GM23338 (cell line): ENCODE measurements at regions not wholly inside any gene's neighbourhood (a gene's known extent, or its start where the extent isn't known, plus 50 kb on each side); places are given as distances from the start of the nearest gene placed in this dataset.

Experiments
- ATAC-seq: fragments of 200-7000 bp; cut with Tn5 transposase; 3 replicates; pipeline ENCODE4 v1.9.1; 2020
- DNase-seq: peaks from one replicate; pipeline ENCODE4 v3.0.0-alpha.2; 2015; ENCODE audit warnings: low spot score
- H2AFZ ChIP-seq: fragments of 200-600 bp; sonication (generic); 2 replicates; pipeline ENCODE4 v1.8.0; 2016; ENCODE audit warnings: antibody characterized with exemption, mild to moderate bottlenecking, moderate library complexity
- H3F3A ChIP-seq: fragments of 200-600 bp; sonication (generic); replicated peaks from 2 replicates; pipeline ENCODE4 v1.8.0; 2017; ENCODE audit warnings: antibody characterized with exemption, mixed run types, low read depth
- H3K27ac ChIP-seq: fragments of 200-600 bp; sonication (generic); 2 replicates; pipeline ENCODE4 v1.6.1; 2016; ENCODE audit warnings: low read depth
- H3K27me3 ChIP-seq: fragments of 200-600 bp; sonication (generic); 2 replicates; pipeline ENCODE4 v1.8.0; 2016; ENCODE audit warnings: mild to moderate bottlenecking, mixed run types, moderate library complexity; ENCODE audit not compliant: insufficient read depth
- H3K36me3 ChIP-seq: fragments of 200-600 bp; sonication (generic); 2 replicates; pipeline ENCODE4 v1.8.0; 2016; ENCODE audit warnings: mild to moderate bottlenecking; ENCODE audit not compliant: insufficient read depth
- H3K4me1 ChIP-seq: fragments of 200-600 bp; sonication (generic); 2 replicates; pipeline ENCODE4 v1.8.0; 2016; ENCODE audit warnings: mild to moderate bottlenecking, moderate library complexity; ENCODE audit not compliant: insufficient read depth
- H3K4me2 ChIP-seq: fragments of 200-600 bp; sonication (generic); 2 replicates; pipeline ENCODE4 v1.7.1; 2017; ENCODE audit warnings: mixed run types
- H3K4me3 ChIP-seq: fragments of 200-600 bp; sonication (generic); 2 replicates; pipeline ENCODE4 v1.6.1; 2016; ENCODE audit warnings: mixed run types
- H3K79me2 ChIP-seq: fragments of 200-600 bp; sonication (generic); replicated peaks from 2 replicates; pipeline ENCODE4 v1.8.0; 2017; ENCODE audit warnings: mild to moderate bottlenecking; ENCODE audit not compliant: insufficient read depth
- H3K9me2 ChIP-seq: fragments of 200-600 bp; sonication (generic); 2 replicates; pipeline ENCODE4 v1.8.0; 2017; ENCODE audit not compliant: insufficient read depth
- H4K20me1 ChIP-seq: fragments of 200-600 bp; sonication (generic); replicated peaks from 2 replicates; pipeline ENCODE4 v1.8.0; 2017; ENCODE audit warnings: mild to moderate bottlenecking; ENCODE audit not compliant: insufficient read depth
- H3K27ac Mint-ChIP-seq: 2 replicates; pipeline ENCODE4 v1.8.0; 2020; ENCODE audit warnings: inconsistent platforms, mild to moderate bottlenecking, moderate library complexity, mixed read lengths
- H3K27me3 Mint-ChIP-seq: 3 replicates; pipeline ENCODE4 v1.8.0; 2022; ENCODE audit warnings: low read depth, mild to moderate bottlenecking, moderate library complexity, mixed read lengths, inconsistent platforms; ENCODE audit not compliant: insufficient read depth, poor library complexity
- H3K36me3 Mint-ChIP-seq: 3 replicates; pipeline ENCODE4 v1.8.0; 2021; ENCODE audit warnings: low read depth, mild to moderate bottlenecking, inconsistent platforms, moderate library complexity, mixed read lengths
- H3K4me1 Mint-ChIP-seq: 3 replicates; pipeline ENCODE4 v1.8.0; 2020; ENCODE audit warnings: mild to moderate bottlenecking, inconsistent platforms, mixed read lengths
- H3K4me3 Mint-ChIP-seq: 3 replicates; pipeline ENCODE4 v1.8.0; 2021; ENCODE audit warnings: moderate library complexity, mild to moderate bottlenecking, inconsistent platforms, mixed read lengths
- H3K9me3 Mint-ChIP-seq: 3 replicates; pipeline ENCODE4 v1.8.0; 2020; ENCODE audit warnings: moderate library complexity, mild to moderate bottlenecking, inconsistent platforms, mixed read lengths
- CREB1 ChIP-seq: fragments of 250-450 bp; sonication (Bioruptor Pico); IDR thresholded peaks from 2 replicates; pipeline ENCODE4 v1.5.0; 2020; ENCODE audit warnings: low read depth, mild to moderate bottlenecking, moderate library complexity
- CTCF ChIP-seq, 2 experiments: fragments of 200-600 bp in 1 of 2; sonication (generic) in 1 of 2; conservative IDR thresholded peaks; 2 replicates each; pipeline versions ENCODE4 v1.5.1 to v1.6.1; 2016 to 2017; ENCODE audit warnings: antibody characterized with exemption in 2 of 2, low read depth in 2 of 2, mild to moderate bottlenecking in 2 of 2, moderate library complexity in 1 of 2
- ETS1 ChIP-seq: IDR thresholded peaks from 2 replicates; pipeline ENCODE4 v1.6.1; 2016; ENCODE audit warnings: antibody characterized with exemption
- EZH2 ChIP-seq: fragments of 200-600 bp; sonication (generic); IDR thresholded peaks from one replicate; pipeline ENCODE4 v1.8.0; 2017; ENCODE audit warnings: antibody characterized with exemption, mild to moderate bottlenecking, low read depth; ENCODE audit not compliant: unreplicated experiment
- EZH2phosphoT487 ChIP-seq: fragments of 200-600 bp; sonication (generic); IDR thresholded peaks from one replicate; pipeline ENCODE4 v1.8.1; 2018; ENCODE audit warnings: antibody characterized with exemption; ENCODE audit not compliant: unreplicated experiment
- JUNB ChIP-seq: IDR thresholded peaks from one replicate; pipeline ENCODE4 v1.6.1; 2016; ENCODE audit warnings: antibody characterized with exemption; ENCODE audit not compliant: unreplicated experiment
- NANOG ChIP-seq: IDR thresholded peaks from 2 replicates; pipeline ENCODE4 v1.6.1; 2016; ENCODE audit warnings: antibody characterized with exemption, borderline replicate concordance
- POLR2AphosphoS5 ChIP-seq: IDR thresholded peaks from 2 replicates; pipeline ENCODE4 v1.6.1; 2016; ENCODE audit warnings: antibody characterized with exemption, low read depth
- STAT1 ChIP-seq: IDR thresholded peaks from one replicate; pipeline ENCODE4 v1.6.1; 2016; ENCODE audit warnings: antibody characterized with exemption; ENCODE audit not compliant: unreplicated experiment
- ZNF114 ChIP-seq: fragments of 250-450 bp; sonication (Bioruptor Pico); IDR thresholded peaks from 2 replicates; pipeline ENCODE4 v1.5.0; 2020; ENCODE audit warnings: mild to moderate bottlenecking, moderate library complexity
- ZNF331 ChIP-seq: fragments of 250-450 bp; sonication (Bioruptor Pico); IDR thresholded peaks from 2 replicates; pipeline ENCODE4 v1.5.0; 2020; ENCODE audit warnings: low read depth, mild to moderate bottlenecking, moderate library complexity
- ZNF462 ChIP-seq: fragments of 250-450 bp; sonication (Bioruptor Pico); IDR thresholded peaks from 2 replicates; pipeline ENCODE4 v1.5.0; 2020; ENCODE audit warnings: mild to moderate bottlenecking, moderate library complexity

GRCh38 chr3:5341610-5342009 lies 154.1 kb downstream of the EDEM1 start (continued):
- no peak for TF ChIP-seq CTCF (conservative IDR thresholded peaks at IDR 0.05; ENCODE audit: low read depth in 2 of 2)

- no peak for ATAC-seq
- Histone ChIP-seq H3K27me3 (no peaks in the 10 kb centered on the region), H4K20me1 (no peaks in the 10 kb centered on the region), H3K4me3 (no peak overlapping the region), H3K27ac (no peak overlapping the region), H3K79me2 (no peaks in the 10 kb centered on the region), H3K9me2 (no peaks in the 10 kb centered on the region), H3K36me3 (no peaks in the 10 kb centered on the region), H3K4me2 (no peak overlapping the region), H2AFZ (no peak overlapping the region), H3F3A (no peaks in the 10 kb centered on the region), H3K4me1 (no peaks in the 10 kb centered on the region)
- H3K27me3 Mint-ChIP-seq, result peaks cover 5% of the 10 kb centered on the region
- H3K27ac Mint-ChIP-seq, result no peak overlapping the region
- no peaks in the 10 kb centered on the region; the same call in 2 of the 3 replicates for H3K36me3 Mint-ChIP-seq
- H3K4me3 Mint-ChIP-seq, result no peak overlapping the region
- DNase-seq, result no peak
- no peaks in the 10 kb centered on the region; the same call in 2 of the 3 replicates for H3K4me1 Mint-ChIP-seq
- peaks cover 88% of the 10 kb centered on the region for H3K9me3 Mint-ChIP-seq
- TF ChIP-seq ETS1 (no peak), ZNF114 (no peak), NANOG (no peak), STAT1 (no peak), CREB1 (CRISPR knock-in tag) (no peak), CTCF (conservative IDR thresholded peaks at IDR 0.05; ENCODE audit: low read depth in 2 of 2) (no peak), ZNF462 (CRISPR knock-in tag) (no peak), JUNB (no peak), EZH2 (no peak), EZH2phosphoT487 (no peak), POLR2AphosphoS5 (no peak), ZNF331 (CRISPR knock-in tag) (no peak)
These were observed 156.0 kb downstream of the EDEM1 start for GRCh38 chr3:5343459-5343858.
